Ishikawa (cell line): ENCODE measurements at regions not wholly inside any gene's neighbourhood (a gene's known extent, or its start where the extent isn't known, plus 50 kb on each side); places are given as distances from the start of the nearest gene placed in this dataset.

Experiments
- CEBPB ChIP-seq: IDR thresholded peaks from 2 replicates; pipeline ENCODE4 v1.6.1; 2012
- CREB1 ChIP-seq: IDR thresholded peaks from 2 replicates; pipeline ENCODE4 v1.6.1; 2012; ENCODE audit warnings: low read depth
- EP300 ChIP-seq: IDR thresholded peaks from 2 replicates; pipeline ENCODE4 v1.6.1; 2012; ENCODE audit warnings: borderline replicate concordance
- NFIC ChIP-seq: IDR thresholded peaks from 2 replicates; pipeline ENCODE4 v1.6.1; 2012
- RAD21 ChIP-seq: IDR thresholded peaks from 2 replicates; pipeline ENCODE4 v1.6.1; 2012; ENCODE audit warnings: low read depth
- TAF1 ChIP-seq: IDR thresholded peaks from 2 replicates; pipeline ENCODE4 v1.6.1; 2012; ENCODE audit warnings: low read depth, mild to moderate bottlenecking
- YY1 ChIP-seq: IDR thresholded peaks from 2 replicates; pipeline ENCODE4 v1.6.1; 2012; ENCODE audit warnings: low read depth
- ZBTB7A ChIP-seq: IDR thresholded peaks from 2 replicates; pipeline ENCODE4 v1.6.1; 2012; ENCODE audit warnings: low read depth
- TF ChIP-seq, protein P1 (sequence below): IDR thresholded peaks from 2 replicates; pipeline ENCODE4 v1.6.1; 2012
- TF ChIP-seq, protein P2 (sequence below): IDR thresholded peaks from 2 replicates; pipeline ENCODE4 v1.6.1; 2012; ENCODE audit warnings: low read depth, mild to moderate bottlenecking

DNA sequence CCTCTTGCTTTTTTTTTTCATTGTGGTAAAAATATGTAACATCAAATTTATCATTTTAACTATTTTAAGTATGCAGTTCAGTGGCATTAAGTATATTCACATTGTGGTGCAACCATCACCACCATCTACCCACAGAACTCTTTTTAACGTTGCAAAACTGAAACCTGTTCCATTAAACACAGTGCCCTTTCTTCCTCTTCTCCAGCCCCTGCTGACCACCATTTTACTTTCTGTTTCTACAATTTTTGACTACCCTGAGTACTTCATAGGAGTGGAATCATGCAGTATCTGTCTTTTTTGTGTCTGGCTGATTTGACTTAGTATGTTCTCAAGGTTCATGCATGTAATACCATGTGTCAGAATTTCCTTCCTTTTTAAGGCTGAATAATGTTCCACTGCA lies 153.1 kb downstream of the FGF9 start:
- no peak for TF ChIP-seq TAF1
- no peak for TF ChIP-seq ZBTB7A
- no peak for TF ChIP-seq CREB1
- TF ChIP-seq CEBPB, result no peak
- TF ChIP-seq, protein P1, sequence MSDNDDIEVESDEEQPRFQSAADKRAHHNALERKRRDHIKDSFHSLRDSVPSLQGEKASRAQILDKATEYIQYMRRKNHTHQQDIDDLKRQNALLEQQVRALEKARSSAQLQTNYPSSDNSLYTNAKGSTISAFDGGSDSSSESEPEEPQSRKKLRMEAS, result no peak
- TF ChIP-seq YY1, result no peak
- TF ChIP-seq NFIC, result no peak
- no peak for TF ChIP-seq RAD21
- TF ChIP-seq EP300, result no peak
- TF ChIP-seq, protein P2, sequence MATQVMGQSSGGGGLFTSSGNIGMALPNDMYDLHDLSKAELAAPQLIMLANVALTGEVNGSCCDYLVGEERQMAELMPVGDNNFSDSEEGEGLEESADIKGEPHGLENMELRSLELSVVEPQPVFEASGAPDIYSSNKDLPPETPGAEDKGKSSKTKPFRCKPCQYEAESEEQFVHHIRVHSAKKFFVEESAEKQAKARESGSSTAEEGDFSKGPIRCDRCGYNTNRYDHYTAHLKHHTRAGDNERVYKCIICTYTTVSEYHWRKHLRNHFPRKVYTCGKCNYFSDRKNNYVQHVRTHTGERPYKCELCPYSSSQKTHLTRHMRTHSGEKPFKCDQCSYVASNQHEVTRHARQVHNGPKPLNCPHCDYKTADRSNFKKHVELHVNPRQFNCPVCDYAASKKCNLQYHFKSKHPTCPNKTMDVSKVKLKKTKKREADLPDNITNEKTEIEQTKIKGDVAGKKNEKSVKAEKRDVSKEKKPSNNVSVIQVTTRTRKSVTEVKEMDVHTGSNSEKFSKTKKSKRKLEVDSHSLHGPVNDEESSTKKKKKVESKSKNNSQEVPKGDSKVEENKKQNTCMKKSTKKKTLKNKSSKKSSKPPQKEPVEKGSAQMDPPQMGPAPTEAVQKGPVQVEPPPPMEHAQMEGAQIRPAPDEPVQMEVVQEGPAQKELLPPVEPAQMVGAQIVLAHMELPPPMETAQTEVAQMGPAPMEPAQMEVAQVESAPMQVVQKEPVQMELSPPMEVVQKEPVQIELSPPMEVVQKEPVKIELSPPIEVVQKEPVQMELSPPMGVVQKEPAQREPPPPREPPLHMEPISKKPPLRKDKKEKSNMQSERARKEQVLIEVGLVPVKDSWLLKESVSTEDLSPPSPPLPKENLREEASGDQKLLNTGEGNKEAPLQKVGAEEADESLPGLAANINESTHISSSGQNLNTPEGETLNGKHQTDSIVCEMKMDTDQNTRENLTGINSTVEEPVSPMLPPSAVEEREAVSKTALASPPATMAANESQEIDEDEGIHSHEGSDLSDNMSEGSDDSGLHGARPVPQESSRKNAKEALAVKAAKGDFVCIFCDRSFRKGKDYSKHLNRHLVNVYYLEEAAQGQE, result no peak
